GM12873 (cell line): ENCODE measurements at regions not wholly inside any gene's neighbourhood (a gene's known extent, or its start where the extent isn't known, plus 50 kb on each side); places are given as distances from the start of the nearest gene placed in this dataset.

Source experiments
- TF ChIP-seq, protein P1 (sequence below): IDR thresholded peaks from 2 replicates; pipeline ENCODE4 v1.5.1; 2012; ENCODE audit warnings: low read depth, mild to moderate bottlenecking, moderate library complexity, low read length, control low read depth; ENCODE audit not compliant: insufficient read depth; ENCODE audit errors: missing control alignments

DNA sequence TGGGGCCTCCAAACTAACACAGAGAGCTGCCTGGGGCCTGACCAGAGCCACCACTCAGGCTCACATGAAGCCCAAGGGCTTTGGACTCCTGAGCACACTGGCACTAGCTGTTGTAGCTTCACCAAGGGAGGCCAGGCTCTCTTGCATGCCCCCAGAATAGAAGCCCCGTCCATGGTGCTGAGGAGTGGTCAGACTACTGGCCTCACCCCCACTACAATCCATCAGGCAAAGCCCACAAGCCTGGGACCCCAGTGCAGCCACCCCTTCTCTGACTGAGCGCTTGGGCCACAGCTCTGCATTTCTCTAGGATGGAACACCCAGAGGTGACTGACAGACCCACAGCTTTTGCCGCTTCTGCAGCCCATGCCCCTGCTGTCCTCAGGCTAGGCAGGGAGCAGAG lies 180.8 kb downstream of the PYDC2 start:
- TF ChIP-seq, protein P1, sequence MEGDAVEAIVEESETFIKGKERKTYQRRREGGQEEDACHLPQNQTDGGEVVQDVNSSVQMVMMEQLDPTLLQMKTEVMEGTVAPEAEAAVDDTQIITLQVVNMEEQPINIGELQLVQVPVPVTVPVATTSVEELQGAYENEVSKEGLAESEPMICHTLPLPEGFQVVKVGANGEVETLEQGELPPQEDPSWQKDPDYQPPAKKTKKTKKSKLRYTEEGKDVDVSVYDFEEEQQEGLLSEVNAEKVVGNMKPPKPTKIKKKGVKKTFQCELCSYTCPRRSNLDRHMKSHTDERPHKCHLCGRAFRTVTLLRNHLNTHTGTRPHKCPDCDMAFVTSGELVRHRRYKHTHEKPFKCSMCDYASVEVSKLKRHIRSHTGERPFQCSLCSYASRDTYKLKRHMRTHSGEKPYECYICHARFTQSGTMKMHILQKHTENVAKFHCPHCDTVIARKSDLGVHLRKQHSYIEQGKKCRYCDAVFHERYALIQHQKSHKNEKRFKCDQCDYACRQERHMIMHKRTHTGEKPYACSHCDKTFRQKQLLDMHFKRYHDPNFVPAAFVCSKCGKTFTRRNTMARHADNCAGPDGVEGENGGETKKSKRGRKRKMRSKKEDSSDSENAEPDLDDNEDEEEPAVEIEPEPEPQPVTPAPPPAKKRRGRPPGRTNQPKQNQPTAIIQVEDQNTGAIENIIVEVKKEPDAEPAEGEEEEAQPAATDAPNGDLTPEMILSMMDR: no peak

DNA sequence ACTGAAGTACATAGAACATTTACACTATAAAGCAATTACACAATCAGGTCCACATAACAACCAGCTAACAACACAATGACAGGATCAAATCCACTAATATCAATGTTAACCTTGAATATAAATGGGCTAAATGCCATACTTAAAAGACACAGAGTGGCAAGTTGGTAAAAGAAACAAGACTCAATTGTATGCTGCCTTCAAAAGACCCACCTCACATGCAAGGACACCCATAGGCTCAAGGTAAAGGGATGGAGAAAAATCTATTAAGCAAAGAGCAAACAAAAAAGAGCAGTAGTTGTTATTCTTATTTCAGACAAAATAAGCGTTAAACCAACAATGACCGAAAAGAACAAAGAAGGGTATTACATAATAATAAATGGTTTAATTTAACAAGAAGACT lies 183.3 kb downstream of the PYDC2 start:
- TF ChIP-seq, protein P1: no peak

DNA sequence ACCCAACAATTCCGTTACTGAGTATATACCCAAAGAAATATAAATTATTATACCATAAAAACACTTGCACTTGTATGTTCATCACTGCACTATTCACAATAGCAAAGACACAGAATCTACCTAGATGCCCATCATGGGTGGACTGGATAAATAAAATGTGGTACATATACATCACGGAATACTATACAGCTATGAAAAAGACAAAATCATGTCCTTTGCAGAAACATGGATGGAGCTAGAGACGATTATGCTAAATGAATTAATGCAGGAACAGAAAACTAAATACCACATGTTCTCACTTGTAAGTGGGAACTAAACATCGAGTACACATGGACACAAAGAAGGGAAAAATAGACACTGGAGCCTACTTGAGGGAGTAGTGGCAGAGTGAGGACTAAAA lies 185.3 kb downstream of the PYDC2 start:
- TF ChIP-seq, protein P1: no peak

DNA sequence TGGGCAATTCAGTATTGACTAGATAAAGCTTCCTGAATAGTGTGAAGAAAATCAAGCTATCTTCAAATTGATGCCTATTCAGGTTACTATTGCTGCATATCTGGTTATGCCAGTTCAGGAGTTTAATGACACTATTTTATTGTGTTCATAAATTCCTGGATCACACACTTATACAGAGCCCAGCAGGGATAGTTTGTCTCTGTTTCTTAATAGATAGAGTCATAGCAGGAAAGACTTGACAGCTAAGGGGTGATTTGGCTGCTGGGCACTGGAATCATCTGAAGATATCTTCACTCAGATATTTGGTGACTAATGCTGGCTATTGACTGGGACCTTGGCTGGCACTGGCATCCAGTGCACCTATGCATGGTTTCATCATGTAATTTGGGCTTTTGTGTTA lies 187.8 kb downstream of the PYDC2 start:
- TF ChIP-seq, protein P1: no peak

DNA sequence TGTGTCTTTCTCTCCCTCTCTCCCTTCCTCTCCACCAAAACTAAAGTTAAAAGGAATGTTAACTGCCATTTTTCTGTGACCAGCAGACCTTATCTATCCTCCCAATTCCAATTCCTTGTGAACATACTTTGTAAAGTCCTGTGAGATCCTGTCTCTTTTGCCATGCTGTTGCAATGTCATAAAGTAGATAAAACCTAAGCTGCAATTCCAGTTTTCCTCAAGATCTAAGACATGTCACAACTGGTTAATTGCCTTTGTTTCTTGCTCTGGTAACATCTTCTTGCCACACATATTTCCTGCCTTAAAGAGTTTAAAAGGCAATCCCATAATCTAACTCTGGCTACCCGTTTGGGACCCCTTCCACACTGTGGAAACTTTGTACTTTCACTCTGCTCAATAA lies 188.7 kb downstream of the PYDC2 start:
- TF ChIP-seq, protein P1: no peak

DNA sequence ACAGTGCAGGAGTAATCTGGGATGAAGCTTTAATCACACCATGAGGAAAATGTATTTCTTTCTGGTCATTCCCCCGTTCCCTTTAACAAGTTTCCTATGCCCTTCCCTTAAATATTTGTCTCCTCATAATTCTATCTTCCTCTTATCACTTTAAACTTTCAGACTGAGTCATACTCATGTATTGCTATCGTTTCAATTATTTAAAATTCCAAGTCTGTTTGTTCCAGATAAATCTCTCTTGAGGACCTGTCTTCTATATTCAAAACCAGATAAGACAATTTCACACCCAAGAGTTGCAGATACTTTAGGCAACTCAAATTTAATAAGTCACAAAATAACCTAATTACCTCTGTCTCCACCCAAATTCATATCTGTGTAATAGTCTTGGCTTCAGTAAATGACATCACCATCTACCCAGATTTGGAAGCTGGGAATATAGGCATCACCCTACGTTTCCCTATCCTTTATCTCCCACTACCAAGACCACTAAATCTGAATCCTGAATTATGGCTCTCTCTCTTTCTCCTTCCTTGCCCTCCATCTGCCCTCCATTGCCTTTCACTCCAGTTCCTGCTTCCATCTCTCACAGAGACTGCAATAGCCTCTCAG lies 220.1 kb downstream of the PYDC2 start:
- TF ChIP-seq, protein P1: no peak

DNA sequence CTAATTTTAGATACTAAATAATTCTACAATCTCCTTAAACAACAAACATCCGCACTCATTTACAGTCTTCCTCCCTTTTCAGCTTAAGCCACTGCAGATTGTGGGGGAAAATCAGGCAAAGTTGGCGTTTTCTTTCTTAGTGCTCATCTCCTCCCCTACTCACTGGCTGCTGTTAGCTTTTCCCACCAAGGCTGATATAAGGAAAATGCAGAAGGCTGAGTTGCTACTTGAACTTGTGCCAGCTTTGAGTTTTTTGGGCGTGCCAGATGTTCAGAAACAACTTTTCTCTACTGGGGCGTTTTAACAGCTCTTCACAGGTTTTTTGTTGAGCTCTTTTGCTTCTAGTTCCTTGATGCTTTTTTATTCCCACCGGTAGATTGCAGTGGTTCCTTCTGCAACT lies 222.0 kb downstream of the PYDC2 start:
- TF ChIP-seq, protein P1: no peak
